GM19351 (cell line): ENCODE measurements at regions not wholly inside any gene's neighbourhood (a gene's known extent, or its start where the extent isn't known, plus 50 kb on each side); places are given as distances from the start of the nearest gene placed in this dataset.

Experiments used
- ATAC-seq: cut with Tn5 transposase; IDR thresholded peaks from one replicate; pipeline ENCODE4 v1.9.1; 2021; ENCODE audit warnings: mild to moderate bottlenecking, moderate library complexity; ENCODE audit not compliant: unreplicated experiment

DNA sequence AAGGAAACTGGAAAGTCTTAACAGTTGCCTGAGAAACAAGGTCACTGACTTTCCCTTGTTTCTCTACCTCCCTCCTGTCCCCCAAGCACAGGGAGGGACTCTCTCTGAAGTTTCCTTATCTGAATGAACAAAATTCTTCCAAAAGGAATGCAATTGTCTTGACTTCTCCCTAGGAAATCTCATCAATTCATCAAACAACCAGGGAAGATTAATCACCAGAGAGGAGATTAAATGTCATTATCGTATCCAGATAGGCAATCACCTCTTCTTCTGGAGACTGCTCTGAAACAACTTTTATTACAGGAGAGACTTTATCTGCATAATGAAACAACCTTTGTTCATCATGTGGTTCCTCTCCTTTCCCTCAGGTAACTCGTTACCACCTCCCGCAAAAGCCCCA is 431.4 kb downstream of the SLC16A7 start:
- no peak for ATAC-seq

DNA sequence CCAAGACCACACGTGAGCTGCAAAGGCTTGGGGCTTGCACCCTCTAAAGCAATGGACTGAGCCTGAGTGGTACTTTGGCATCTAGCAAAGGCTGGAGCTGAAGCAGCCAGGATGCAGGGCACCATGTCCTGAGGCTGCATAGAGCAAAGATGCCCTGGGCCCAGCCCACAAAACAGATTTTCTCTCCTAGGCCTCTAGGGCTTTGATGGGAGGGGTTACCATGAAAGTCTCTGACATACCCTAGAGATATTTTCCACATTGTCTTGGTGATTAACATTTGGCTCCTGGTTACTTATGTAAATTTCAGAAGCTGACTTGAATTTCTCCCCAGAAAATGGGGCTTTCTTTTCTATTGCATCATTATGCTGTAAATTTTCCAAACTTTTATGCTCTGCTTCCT is 438.3 kb downstream of the SLC16A7 start:
- ATAC-seq, result no peak

DNA sequence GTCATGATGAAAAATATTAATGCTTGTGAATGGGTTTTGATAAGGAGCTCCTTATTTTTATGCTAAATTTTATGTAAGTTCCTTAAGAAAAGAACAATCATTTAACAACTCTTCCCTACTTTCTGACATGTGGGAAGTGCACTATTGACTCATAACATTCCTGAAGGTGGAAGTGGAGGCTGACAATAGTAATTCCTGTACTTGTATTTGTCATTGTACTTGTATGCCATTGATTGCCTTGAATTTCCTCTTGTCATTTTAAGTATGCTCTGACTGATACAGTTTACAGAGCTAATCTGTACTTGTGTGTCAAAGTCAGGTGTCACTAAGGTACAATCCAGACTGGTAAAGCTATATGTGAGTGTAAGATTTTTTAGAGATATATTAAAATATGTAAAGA is 440.0 kb downstream of the SLC16A7 start:
- ATAC-seq, result no peak

DNA sequence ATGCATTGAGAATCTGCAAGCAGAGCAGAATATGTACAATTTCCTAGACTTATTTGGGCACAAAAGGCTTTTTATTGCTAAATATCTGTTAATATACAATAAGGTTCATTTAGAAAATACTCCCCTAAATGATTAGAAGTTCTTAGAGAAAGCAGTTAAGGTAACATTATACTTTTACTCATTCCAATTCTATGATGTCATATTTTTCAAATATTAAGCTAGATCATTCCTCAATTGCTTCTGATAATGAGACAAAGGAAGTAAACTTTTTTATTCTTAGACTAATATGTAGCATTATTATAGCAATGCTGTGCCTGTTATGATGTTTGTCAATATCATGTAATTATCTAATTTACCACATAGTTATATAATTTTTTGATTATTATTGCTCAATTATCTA is 447.0 kb downstream of the SLC16A7 start:
- no peak for ATAC-seq

DNA sequence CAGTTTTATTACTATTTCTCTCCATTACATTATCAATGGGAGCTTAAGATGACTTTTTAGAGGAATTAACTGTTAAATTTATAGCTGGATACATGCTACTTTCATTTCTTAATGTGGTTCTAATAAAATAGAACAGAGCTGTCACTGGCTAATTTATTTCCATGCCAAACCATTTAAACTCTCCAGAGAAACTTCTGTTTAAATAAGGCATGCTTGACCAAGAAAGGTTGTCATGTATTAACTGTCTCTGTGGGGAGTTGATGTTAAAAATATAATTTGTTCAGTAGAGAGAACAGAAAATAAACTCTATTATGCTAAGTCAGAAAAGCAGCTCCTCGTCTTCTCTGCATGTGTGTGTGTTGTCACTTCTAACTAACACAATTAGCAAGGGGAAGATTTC is 447.4 kb downstream of the SLC16A7 start:
- ATAC-seq, result no peak

DNA sequence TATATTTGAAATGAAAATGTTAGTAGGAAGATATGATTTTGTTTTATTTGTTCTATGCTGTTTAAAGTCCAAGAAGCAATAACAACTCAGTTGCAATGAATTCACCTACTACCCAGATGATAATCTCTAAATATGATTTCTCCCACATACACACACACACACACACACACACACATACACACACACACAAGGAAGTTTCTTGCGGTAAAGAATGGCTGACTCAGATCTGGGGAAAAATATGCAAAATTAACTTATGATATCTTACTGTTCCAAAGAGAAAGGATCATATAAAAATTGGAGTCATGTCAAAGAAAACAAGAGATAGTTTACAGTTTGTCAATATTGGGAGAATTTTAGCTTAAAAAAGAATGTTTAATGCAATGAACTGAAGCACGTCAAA is 456.7 kb downstream of the SLC16A7 start:
- ATAC-seq, result no peak

DNA sequence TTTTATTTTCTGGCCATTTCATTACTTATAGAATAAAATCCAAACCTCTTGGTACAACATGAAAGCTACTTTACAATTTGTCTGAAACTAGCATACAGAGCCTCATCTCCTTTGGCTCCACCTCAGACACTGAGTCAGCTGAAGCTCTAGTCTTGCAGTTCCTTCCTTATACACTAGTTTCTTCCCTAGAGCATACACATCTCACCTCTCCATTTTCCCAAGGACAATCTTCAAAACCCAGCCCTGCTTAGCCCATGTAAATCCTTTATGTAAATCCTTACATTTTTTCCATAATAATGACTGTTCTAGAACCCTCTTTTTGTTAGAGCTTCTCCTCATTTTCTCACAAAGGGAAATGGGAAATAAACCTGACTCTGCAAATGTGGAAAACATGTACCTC is 463.4 kb downstream of the SLC16A7 start:
- ATAC-seq, result no peak

DNA sequence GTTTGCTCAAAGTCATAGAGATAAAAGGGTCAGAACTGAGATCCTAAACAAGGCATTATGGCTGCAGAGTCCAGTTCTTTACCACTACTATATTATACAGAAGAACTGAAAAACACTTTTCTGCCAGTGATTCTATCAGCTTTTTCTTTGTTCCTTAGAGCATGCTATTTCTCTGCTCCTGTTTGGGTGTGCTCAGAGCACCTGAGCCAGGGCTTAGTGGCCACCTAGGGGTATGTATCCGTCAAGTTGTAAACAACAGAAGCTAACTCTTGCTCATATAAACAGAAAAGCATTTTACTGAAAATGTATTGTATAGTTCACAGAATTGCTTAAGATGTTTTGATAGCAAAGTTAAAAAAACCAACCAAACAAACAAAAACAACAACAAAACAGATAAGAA is 470.8 kb downstream of the SLC16A7 start:
- no peak for ATAC-seq

DNA sequence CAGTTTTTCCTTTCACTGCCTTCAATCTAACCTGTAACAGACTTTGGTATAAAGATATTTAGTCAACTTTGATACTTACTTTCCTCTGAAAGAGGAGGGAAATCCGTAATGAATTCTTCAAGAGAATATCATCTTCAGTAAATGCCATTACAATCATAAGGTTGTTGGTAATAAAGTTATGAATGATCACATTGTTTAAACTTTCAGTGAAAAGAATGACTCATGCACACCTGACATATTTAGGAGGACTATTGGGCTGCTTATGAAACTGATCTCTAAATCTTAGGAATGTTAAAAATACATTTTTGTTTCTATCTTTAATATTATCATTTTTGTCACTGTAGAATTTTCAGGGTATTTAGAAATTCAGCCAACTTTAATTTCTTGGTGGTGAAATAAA is 474.7 kb downstream of the SLC16A7 start:
- no peak for ATAC-seq

DNA sequence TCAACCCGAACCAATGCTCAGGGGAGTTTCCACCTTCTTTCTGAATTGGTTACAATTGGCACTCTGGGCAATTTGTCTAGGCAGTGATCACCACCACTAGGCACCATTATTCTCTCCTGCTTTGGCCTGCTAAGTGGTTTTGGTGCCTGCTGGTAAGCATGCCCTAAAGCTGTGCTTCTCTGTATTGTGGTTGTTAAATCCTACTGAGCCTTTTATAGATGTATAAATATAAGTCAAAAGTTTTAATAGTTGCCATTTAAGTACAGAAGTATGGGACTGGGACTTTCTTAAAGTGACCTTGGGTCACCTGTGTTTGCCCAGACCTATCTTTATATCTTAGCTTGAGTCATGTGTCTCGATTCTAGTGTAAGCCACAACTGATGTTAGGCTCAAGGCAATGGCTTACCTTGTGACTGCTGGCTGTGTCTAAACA is 475.9 kb downstream of the SLC16A7 start:
- no peak for ATAC-seq

DNA sequence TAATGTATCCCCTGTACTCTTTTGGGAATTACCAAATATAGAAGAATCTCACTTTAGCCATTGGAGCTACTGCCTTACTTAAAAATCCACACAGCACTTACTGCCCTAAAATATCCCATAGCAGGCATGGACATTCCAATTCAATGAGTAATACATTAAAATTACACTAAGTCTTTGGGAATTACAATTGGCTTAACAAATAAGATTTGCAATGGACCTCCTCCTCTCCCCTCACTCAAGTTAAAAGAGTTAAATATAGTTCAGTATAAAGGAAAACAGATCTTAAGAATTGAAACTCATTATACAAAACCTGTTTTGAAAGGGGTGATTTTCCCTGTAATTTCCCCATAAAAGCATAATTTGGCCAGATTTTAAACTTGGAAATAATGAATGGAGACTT is 477.1 kb downstream of the SLC16A7 start:
- no peak for ATAC-seq

DNA sequence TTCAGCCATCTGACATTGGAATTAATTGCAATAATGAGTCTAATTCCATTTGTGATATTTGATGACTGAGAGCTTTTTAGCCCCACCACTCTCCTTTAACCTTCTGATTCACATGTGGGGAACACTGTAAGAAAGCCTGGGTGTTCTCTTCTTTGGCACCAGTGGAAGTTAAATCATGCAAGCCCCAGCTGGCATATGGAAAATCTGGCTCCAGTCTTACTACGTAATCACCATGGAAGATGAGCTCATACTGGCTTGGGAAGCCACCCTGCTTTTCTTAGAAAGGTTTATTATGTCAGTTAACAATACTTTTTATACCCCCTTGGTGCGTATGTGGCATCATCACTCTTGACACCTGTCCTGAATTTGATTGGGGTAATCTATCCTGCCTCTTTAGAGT is 479.3 kb downstream of the SLC16A7 start:
- no peak for ATAC-seq

DNA sequence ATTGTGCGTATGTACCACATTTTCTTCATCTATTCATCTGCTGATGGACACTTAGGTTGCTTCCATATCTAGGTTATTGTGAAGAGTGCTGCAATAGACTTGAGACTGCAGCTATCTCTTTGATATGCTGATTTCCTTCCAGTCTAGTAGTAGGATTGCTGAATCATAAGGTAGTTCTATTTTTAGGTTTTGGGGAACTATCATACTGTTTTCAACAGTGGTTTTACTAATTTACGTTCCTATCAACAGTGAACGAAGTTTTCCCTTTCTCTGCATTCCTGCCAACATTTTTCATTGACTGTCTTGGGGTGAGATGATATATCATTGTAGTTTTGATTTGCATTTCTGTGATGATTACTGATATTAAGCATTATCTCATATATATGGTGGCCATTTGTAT is 482.2 kb downstream of the SLC16A7 start:
- ATAC-seq, result no peak

DNA sequence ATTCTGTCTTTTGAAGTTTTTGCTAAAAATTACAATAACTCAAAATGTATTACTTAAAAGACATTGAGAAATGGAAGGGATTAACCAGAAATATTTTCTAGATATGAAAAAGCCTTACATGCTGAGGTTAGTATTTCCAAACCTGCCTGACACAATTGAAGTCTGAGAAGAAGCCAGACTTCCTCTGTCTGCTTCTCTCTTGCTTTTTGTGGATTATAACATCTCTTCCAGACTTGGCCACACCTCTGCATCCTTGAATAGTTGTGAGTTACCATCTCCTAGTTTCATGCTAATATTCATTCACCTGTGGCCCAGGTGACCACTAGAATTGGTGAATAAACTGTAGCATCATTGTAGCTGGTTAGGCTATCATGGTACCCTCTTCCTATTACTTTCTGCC is 497.6 kb downstream of the SLC16A7 start:
- ATAC-seq, result no peak

DNA sequence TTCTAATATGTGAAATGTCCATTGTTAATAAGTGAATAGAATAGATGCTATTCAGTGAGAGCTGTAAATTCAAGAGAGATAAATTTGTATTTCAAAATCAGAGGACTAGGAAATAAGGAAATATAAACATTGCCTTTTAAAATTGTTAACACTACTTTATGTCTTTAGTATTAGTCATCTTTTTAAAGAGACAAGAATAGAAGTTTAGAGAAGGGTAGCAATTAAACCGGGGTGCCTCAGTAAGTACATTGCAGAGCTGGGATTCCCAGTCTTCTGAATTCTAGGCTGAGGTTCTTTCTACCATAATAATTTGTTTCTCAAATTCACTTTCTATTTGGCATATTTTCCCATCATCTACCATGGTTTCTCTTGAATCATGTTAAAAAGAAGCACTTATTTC is 498.6 kb downstream of the SLC16A7 start:
- ATAC-seq, result no peak

DNA sequence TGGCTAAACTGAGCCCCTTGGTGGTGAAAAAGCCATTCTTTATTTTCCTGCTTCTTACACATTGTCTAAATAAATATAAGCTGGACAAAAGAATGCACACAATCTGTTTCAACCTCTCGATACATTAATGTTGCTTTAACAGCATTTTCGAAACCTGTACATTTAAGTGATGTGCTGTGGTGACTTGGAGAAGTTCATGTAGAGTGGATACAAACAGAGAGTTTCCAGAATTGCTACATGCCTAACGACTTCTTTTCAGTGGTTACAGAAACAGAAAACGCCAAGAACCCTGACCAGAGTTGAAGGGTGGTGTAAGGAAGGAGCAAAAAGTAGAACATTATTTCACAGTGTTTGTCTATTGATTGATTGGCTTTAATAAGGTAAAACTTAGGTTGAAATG is 500.9 kb downstream of the SLC16A7 start:
- no peak for ATAC-seq

DNA sequence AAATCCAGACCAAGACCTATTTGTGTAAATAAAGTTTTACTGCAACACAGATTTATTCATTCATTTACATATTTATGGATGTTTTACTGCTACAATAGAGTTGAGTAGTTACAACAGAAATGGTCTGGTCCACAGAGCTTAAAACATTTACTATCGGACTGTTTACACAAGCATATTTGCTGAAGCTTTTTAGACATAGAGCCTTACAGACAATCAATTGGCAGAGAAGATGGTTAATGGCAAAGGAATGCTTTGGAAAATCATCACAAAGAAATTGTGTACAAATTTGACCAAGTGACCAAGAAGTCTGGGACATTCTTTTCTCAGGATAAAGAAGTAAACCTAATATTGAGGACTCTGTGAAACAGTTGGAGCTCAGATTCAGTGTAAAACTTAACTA is 504.3 kb downstream of the SLC16A7 start:
- ATAC-seq, result no peak

DNA sequence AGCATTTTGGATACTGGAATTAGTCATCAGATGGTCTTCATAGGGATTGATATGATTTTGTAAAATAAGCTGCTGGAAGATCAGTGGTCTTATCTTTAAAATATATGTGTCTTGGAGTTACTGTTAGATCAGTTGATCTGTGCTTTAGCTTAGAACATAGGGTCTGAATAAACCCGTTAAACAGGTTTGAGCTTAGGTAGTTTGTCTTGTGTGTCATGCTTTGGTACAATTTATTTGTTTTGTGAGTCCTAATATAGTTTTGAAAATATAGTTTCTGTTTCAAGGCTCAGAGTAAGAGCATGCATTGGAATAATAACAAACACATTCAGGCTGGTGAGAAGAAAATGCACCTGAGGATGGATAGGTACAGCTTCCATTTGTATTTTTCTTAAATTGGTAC is 505.0 kb downstream of the SLC16A7 start:
- ATAC-seq, result no peak

DNA sequence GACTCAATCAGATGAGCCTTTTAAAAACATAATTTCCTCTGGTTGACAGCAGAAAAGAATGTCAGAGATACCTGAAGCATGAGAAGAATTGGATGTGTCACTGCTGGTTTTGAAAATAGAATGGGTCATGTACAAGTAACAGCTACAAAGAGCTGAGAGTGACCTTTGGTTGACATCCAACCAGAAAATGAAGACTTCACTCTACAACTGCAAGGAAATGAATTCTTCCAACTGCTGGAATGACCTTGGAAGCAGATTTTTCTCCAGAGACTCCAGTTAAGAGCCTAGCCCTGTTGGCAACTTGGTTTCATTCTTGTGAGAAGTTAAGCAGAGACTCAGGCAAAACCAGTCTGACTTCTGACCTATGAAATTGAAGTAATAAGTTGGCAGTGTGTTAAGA is 505.9 kb downstream of the SLC16A7 start:
- no peak for ATAC-seq

DNA sequence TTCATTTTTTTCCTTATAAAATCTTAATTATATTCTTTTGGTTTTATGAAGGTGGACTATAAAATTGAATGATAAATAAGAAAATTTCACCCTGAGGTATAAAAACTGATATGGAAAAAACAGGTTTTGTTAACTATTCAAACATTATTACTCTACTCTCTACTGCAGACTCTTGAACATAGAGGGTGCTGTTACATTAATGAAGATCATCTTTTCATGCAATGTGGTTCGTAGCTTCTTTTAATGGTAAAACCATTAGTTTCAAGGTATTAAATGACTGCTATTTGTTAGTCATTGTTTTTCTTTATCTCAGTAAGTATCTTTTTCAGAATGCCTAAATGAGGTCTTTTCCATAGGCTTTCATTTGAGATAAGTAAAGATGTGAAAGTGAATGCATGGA is 510.4 kb downstream of the SLC16A7 start:
- ATAC-seq, result no peak

DNA sequence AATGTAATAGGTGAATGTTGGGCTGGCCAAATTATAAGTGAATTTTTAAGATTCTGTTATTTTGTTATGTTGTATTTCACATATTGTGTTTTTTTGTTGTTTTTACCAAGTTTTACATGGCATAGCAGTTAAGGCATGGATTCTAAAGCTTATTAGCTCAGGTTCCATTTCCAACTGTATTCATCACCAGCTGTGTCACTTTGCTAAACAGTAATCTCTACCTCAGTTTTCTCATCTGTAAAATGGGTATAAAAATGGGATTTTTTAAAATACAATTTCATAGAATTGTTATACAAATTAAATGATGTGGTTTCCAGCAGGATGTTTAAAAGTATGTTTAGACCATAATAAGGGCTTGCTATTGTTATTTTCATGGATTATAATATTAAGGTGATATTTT is 512.2 kb downstream of the SLC16A7 start:
- no peak for ATAC-seq

DNA sequence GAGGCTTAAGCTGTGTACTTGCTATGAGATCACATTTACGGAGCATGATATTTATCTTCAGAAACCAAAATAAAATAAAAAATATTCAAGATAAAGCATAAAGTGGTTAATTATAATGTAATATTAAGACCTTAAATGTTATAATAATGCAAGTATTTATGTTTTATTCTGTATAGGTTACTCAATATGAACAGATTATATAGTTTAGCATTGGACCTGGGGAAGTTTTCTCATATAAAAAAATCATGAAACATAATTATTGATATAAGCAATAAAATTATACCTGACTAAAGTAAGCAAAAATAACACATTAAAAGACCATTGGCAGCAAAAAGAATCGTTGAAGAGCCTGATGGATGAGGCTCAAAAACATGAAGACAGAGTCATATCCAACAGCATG is 516.2 kb downstream of the SLC16A7 start:
- ATAC-seq, result no peak

DNA sequence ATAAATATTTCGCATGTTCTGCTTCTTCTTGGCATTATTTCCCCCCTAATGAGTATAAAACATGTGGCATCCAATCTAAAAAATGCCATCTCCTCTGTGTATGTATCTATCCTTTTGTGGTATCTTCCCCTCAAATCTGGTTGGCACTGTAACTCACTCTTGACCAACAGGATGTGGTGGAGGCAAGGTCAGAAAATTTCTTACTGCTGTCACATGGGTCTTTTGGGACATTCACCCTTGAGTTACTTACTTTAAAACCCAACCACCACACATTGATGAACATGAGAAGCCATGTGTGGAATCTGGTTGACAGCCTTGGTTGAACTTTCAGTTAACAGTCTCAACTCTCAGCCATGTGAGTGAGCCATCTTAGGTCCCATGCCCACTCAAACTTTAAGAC is 516.9 kb downstream of the SLC16A7 start:
- no peak for ATAC-seq

DNA sequence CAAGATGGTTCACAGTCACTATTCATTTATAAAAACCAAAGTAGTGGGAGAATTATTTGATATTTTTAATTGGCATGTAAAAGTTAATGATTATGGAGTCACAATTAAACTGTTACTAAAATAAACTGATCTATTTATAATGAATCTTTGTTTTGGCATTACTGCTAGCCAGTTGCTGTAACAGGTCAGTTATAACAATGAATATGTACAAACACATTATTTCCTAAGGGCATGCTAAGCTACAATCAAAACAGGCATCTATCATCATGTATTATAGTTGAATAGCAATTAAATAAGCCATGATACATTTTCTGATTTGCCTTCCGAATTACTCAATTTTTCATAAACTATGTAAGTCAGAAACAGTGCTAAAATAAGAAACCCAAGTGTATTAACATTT is 518.3 kb downstream of the SLC16A7 start:
- no peak for ATAC-seq
